ENCODE measurements at regions not wholly inside any gene's neighbourhood (a gene's known extent, or its start where the extent isn't known, plus 50 kb on each side); places are given as distances from the start of the nearest gene placed in this dataset.
"Not testable (repeated sequence)": the region's sequence is repeated elsewhere in the genome, so short reads cannot be mapped to it uniquely, and the experiment has no call there.

DNA sequence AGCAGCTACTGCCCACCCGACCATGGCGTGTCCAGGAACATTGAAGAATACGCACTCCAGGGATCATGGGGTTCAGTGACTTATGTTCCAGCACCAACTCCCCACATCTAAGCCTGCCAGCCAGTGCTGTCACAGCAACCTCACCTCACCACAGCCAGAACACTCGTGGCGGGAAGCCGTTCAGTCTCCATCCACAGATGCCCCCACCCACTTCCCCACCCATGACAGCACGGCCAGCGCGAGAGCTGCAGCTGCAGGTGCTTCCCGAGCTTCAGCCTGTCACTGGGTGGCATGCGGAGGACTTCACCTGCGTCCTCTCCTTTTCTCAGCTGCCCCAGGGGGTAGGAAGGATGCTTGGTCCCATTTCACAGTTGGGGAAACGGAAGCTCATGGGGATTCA, 50.3 kb downstream of the RBFOX3 start:
- no peak for DNase-seq

DNA sequence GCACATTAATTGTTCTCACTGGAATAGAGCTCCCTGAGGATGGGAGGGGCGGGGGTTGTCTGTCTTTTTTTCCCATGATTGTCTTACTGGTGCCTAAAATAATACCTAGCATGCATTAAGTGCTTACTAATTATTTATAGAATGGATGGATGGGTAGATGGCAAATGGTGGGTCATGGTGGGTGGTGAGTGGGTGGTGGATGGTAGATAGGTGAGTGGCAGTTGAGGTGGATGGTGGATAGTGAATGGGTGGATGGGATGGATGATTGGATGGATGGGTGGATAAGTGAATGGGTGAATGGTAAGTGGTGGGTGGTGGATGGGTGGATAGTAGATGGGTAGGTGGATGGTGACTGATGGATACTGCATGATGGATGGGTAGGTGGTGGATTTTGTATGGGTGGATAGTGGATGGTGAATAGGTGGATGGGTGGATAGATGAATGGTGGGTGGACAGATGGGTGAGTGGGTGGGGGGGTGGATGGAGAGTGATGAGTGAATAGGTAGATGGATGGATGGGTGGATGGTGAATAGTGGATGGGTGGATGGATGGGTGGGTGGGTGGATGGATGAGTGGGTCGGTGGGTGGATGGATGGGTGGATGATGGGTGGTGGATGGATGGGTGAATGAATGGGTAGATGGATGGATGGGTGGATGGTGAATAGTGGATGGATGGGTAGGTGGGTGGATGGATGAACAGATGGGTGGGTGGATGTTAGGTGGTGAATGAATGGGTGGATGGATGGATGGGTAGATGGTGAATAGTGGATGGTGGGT, 51.6 kb downstream of the RBFOX3 start:
- no peak for DNase-seq

DNA sequence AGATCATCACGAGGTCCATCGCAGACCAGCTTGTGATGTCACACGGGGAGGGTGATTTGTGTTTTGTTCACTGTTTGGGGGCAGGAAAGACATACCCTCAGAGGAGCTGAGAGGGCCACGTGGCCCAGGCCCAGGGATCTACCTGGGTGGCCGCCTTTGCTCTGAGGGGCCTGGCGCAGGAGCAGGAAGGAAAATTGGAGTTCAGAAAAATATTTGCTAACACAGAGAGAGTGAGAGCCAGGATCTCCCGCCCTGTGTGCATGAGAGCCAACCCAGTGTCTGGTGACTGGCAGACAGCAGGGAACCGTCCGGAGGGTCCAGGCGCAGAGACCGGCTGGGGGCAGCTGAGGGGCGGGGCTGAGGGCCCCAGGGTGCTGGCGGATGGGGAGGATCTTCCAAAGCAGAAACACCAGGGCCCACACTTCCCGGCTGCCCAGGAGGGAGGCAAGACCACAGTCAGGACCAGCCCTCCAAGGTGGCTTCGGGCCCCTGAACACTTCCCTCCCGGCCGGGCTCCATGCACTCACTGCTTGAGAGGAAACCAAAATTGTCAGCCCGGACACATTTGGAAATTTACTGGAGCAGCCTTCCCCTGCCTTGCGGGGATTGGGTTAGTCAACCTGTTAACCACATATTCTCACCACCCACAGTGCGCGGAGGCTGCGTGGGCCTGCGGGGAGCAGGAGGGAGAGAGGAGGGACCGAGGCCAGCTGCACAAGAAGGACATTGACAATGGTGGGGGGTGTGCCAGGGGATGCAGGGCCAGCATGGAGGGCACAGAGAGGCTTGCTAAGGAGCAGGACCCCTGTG, 52.6 kb downstream of the RBFOX3 start:
- DNase-seq = no peak

DNA sequence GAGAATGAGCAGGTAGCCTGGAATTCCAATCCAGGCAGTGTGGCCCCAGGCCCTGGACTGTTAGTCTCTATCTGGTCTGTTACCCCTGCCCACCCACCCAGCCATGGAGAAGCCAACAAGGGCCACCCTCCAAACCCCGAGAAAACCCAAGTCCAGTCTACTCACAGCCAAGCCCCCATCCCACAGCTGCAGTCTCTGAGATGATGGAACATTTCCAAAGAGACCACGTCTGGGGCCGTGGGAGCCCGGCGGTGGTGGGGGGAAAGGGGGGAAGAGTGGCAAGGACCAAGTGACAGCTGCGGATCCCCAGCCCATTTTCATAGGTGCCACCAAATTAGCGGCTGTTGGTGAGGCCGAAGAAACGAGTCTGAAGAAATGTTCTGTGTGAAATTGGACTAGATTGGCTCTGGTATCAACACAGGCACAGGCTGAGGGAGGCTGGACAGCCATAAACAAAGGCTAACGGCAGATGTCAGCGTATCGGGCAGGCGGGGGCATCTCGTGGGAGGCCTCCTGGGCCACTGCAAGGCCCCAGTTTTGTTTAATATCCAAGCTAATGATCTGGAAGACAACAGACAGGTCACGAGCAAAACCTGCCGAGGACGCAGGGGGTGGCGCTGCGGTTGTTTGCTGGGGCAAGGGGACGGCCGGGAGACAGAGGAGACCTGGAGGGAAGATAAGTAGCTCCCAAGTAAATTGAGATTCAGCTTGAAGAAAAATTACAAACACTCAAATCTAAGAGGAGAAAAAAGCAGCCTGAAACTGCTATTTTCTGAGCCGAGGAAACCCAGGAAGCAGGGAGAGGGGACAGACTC, 53.4 kb downstream of the RBFOX3 start:
- no peak for DNase-seq

DNA sequence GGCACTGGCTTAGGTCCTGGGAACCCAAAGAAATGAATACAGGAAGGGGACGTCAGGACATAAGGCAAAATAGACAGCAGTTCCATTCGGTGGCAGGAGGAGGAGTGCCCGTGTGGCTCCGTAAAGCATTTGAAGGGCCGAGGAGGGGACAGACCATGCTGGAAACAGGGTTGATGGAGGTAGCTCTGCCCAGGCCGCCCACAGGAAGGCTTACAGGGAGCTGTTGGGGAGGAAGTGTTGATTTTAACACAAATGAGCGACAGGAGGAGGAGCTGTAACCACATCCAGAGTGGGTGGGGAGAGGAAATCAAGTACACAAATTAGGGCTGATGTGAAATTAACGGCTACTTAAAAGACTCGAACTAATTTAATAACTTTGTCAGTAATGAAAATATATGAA, 54.6 kb downstream of the RBFOX3 start:
- no peak for DNase-seq

DNA sequence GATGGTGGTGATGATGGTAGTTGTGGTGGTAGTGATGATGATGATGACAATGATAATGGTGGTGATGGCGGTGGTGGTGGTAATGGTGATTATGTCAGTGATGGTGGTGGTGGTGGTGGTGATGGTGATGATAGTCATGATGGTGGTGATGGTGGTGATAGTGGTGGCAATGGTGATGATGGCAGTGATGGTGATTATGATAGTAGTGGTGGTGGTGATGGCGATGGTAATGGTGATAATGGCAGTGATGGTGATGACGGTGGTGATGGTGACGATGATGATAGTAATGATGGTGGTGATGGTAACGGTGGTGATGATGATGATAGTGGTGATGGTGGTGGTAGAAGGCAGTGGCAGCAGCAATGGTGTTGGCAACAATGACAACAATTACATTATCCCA, 55.3 kb downstream of the RBFOX3 start:
- no peak for DNase-seq

DNA sequence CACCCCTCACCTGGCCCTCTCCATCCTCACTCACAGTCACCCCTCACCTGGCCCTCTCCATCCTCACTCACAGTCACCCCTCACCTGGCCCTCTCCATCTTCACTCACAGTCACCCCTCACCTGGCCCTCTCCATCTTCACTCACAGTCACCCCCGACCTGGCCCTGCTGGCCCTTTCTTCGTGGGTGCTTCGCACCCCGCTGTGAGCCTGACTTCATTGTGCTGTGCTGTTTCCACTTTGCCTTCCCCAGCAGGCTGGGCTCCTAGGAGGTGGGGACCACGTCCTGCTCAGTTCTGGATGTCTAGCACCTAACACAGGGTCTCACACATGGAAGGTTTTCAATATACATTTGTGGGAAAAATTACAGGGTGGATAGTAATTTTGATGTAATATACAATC, 56.5 kb downstream of the RBFOX3 start:
- DNase-seq = not testable (repeated sequence)

DNA sequence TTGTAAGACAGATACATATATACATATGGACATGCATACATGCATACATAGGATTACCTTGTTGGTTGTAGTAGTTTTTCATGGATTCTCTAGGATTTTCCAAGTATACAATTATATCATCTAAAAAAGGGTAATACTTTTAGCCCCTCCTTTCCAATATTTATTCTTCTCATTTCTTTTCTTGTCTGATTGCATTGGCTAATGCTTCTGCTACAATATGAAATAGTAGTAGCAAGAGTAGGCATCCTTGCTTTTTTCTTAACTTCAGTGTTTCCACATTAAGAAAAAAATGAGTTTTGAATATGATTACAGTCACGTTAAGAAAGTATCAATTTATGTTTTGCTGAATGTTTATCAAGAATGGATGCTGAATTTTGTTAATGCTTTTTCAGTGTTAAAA, 58.0 kb downstream of the RBFOX3 start:
- DNase-seq = no peak

DNA sequence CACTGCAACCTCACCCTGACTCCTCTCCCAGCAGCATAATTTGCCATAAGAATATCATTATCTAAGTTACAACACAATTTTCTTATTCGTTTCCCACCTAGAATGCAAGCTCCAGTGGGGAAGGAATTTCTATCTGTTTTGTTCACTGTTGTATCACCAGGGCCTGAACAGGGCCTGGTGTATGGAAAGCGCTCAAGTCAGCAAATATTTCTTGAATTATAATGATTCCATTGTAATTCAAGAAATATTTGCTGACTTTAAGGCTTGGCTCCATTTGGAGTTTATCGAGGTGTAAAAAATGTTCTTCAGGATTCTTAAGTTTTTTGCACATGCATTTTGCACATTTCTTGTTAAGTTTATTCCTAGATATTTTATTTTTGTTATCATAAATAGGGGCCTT, 58.4 kb downstream of the RBFOX3 start:
- no peak for DNase-seq

DNA sequence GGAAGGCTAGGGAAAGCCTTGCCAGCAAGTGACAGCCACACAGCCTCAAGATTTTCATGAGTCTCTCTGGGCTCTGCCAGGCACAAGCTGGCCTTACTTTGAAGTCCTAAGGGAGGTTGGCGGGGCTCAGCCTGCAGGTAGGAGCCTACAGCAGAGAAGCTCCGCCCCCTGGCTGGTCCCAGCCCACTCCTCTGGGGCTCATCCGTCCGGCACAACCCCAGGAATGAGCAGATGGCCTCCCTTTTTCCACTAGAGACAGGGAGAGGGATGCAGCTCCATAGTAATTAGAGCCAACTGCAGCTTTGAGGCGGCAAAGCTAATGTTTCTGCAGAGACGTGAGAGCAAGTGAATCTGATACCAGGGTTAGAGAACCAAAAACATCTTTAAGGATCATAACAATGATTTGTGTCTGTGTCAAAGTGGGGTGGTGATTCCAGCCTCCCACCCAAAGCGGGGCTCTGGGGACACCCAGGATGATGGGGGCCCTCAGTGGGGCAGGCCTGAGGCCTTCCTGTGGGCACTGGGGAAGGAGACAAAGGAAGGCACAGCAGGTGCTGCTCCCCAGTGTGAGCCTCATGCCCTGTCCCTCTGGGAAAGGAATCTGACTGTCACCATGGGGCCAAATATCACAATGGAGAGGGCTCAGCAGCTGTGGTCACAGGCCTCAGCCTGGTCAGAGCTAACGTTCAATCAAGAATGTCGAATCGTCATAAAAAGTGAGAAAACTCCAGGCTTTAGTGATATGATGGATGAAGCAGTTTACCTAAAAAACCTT, 61.5 kb downstream of the RBFOX3 start:
- no peak for DNase-seq

DNA sequence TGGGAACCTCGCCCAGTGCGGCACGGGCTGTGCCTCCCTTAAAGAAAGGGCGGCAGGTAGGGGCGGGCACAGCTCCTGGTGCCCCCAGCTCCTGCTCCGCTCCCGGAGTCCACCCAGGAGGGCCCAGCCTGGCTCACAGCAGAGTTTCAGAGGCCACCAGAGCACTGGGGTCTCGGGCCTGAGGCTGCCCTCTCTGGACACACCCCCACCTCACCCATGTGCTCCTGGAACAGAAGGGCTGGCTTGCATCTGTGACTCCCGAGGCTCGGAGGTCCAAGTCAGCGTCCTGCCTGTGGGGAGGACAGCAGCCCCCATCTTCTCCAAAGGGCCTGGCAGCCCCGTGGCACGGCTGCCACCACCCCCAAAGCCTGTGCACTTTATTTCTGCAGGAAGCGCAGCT, 62.7 kb downstream of the RBFOX3 start:
- DNase-seq = no peak

DNA sequence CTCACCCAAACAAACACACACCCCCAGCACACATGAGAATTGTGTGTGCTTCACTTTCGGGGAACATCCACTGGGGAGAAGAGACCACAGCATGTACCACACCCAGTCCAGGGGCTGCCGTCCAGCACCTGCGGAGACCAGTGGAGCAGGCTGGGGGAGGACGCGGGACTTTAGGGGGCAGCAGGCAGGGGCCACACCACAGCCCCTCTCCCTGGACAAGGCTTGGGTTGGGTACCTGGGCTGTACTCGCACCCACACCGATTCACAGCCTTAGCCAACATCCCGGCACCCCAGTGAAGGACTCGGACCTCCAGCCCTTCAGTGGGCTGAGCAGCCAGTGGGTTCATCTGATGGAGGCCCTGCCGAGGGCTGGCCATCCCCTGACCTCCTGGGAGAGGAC, 63.3 kb downstream of the RBFOX3 start:
- no peak for DNase-seq

DNA sequence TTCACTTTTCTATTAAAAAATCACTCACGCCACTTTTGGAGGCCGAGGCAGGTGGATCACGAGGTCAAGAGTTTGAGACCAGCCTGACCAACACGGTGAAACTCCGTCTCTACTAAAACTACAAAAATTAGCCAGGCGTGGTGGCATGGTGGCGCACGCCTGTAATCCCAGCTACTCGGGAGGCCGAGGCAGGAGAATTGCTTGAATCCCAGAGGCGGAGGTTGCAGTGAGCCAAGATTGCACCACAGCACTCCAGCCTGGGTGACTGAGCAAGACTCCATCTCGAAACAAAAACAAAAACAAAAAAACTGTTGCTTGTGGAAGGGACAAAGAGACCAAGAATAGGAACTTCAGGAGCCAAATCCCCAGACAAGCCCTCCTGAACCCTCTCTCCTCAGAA, 63.7 kb downstream of the RBFOX3 start:
- DNase-seq = not testable (repeated sequence)

DNA sequence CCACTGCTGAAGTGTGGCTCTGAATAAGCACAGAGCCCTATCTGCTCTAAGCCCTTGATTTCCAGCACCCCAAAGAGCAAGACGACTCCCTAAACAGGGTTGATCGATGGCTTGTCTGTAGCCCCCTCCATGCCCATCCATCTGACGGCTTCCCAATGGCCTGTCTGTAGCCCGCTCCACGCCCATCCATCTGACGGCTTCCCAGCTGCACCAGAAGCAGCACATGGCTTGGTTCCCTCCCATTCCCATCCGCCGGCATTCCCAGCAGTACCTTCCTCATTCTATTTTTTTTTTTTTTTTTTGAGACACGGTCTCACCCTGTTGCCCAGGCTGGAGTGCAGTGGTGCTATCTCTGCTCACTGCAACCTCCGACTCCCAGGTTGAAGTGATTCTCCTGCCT, 64.5 kb downstream of the RBFOX3 start:
- no peak for DNase-seq

DNA sequence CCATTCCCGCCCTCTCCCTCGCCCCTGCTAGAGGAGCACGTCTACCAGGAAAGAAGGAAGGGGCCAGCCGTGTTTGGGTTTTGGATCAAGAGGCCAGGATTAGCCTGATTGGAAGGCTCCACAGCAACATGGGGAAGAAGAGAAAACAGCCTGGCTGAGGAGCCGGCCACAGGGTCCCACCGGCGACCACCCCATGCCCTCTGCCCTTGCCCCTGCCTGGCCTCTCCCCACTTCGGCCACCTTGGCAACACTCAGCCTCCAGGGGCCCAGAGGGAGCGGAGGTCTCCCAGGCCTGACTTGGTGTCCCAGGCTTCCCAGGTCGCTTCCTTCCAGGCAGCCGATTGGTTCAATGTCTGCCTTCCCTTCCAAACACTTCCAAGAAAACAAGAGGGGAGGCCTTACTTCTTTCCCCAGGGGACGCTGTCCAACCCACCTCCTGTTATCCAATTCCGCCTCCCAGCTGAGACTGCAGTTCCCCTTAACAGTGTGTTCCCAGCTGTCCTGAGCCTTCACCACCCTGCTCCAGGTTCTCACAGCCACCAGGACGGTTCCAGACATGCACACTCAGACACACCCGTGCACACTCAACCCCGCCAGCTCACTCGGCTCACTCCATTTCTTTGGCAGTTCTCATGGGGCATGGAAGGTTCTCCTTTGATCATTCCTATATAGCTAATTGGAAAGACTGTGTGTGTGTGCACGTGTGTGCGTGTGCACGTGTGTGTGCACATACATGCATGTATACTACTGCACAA, 65.4 kb downstream of the RBFOX3 start:
- DNase-seq = no peak

DNA sequence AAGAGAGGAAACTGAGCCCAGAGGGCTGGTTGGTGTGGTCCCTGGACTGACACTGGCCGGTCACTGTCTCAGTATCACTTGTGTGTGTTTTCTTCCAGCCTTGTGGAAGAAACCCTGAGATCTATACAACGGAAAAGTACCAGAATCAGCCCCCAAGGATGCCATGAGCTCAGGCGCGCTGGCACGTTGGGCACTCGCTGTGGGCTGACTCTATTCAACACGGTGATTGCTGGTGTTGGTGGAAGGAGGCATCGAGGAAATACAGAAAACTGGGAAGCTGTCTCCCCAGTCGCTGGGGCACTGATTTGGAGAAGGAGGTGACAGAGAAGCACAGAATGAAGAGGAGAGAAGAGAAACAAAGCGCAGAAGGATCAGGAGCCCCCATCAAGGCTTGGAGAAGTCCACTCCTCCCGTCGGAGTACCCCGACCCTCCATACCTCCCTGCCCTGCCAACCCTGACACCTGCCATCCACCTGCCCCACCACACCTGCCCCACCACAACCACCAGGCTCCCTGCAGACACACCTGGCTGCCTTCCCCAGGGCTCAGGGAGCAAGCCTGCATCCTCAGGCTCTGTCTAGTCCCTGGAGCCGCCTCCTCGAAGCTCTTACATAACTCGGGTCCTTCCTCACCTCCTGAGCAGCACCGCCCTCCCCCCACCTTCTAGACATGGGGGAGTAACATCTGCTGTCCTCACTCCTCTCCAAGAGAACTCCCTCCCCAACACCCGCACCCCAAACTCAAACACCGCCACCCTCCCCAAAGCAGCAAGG, 66.5 kb downstream of the RBFOX3 start:
- no peak for DNase-seq

DNA sequence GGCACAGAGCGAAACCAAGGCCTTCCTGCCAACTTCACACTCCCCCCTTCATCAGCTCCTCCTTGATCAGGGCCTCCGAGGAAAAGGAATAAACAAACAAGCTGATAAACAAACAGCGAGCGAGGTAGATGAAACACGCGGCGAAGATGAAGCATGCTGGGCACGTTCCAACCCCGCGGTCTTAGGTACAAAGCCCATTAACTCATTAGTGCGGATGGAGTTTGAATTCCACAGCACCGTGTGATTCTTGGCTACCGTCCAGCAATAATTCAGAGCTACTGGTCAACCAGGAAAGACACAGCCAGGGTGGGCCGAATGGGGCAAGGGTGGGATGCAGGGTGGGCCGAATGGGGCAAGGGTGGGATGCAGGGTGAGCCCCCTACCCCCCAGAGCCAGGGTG, 67.3 kb downstream of the RBFOX3 start:
- no peak for DNase-seq

DNA sequence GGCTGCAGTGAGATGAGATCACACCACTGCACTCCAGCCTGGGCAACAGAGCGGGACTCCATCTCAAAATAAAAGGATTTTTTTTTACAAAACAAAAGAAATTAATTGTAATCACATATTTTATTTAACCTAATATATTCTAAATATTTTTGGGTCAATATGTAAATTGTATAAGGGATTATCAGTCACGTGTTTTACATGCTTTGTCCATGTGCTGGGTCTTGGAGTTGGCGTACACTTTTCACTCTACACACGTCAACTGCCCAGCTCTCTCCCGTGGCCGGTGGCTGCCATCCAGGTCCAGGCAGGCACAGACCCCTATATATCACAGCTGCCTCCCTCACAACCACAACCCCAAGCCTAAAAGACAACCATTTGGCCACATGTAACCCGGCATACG, 68.1 kb downstream of the RBFOX3 start:
- DNase-seq = no peak

DNA sequence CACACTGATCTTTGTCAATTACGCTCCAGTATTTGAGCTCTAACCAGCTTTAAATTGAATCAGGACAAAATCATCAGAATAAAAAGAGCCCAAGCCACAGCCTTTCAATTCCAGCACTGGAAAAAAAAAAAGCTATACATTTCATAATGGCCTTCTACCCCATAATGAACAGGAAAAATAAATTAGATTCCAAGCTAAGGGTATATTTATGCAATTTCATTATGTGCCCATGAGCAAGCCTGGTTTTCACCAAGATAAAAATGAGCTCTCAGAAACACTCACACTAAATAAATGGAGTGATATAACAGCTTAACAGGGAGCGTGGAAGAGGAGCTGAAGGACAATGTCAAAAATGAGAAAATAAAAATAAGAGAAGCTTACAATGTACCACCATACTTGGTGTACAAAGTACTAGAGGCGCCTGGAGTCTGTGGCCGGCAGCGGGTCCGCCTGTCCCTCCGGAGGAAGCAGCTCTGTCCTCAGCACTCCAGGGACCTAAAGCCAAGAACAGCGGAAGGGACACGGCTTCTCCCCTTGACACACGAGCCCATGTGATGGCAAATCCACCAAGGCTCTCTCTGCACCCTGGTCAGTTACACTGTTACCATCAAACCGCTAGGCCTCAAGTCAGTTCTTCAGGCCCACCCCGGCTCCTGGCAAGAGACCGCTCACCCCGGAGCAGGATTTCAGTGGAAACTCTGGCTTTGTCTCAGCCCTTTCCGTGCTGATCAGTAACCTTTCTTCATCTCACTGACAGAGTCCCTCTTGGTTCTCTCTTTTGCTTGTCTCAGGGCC, 69.6 kb downstream of the RBFOX3 start:
- no peak for DNase-seq
